Omental fat pad (tissue), 3 donors: ENCODE measurements at regions not wholly inside any gene's neighbourhood (a gene's known extent, or its start where the extent isn't known, plus 50 kb on each side); places are given as distances from the start of the nearest gene placed in this dataset.
"Not testable (repeated sequence)": the region's sequence is repeated elsewhere in the genome, so short reads cannot be mapped to it uniquely, and the experiment has no call there.

Source experiments
- ATAC-seq: fragments of 150-250 bp; one replicate; pipeline ENCODE4 v1.9.1; 2016; ENCODE audit warnings: mild to moderate bottlenecking, moderate library complexity; ENCODE audit not compliant: low FRiP score
- DNase-seq: peaks from one replicate; pipeline ENCODE4 v3.0.0-alpha.2; 2019; ENCODE audit warnings: low spot score
- CTCF ChIP-seq, 3 donors: fragments of 450-650 bp; IDR thresholded peaks; one replicate each; pipeline ENCODE4 v1.5.1; 2016 to 2017; ENCODE audit warnings: antibody characterized with exemption in 3 of 3, mild to moderate bottlenecking in 3 of 3, moderate library complexity in 2 of 3

GRCh38 chr7:106345421-106346166 lies 60.8 kb upstream of the NAMPT start:
- DNase-seq (no peak), ATAC-seq (no peak)

GRCh38 chr7:106344861-106345260 lies 60.1 kb upstream of the NAMPT start:
- ATAC-seq (no peak), DNase-seq (no peak)
- TF ChIP-seq CTCF (IDR thresholded peaks at IDR 0.05): no peak

More at GRCh38 chr7:106345421-106346166, 60.8 kb upstream of the NAMPT start:
- TF ChIP-seq CTCF (IDR thresholded peaks at IDR 0.05): no peak

- no peak for DNase-seq
- no peak for ATAC-seq
- TF ChIP-seq CTCF (IDR thresholded peaks at IDR 0.05): no peak
These were observed 59.4 kb upstream of the NAMPT start for GRCh38 chr7:106344211-106344610.

- ATAC-seq: not testable (repeated sequence)
These were observed 57.3 kb upstream of the NAMPT start for GRCh38 chr7:106342049-106342448.

GRCh38 chr7:106340247-106340596 lies 55.4 kb upstream of the NAMPT start:
- not testable (repeated sequence) for ATAC-seq, DNase-seq

More at GRCh38 chr7:106342049-106342448, 57.3 kb upstream of the NAMPT start:
- DNase-seq: not testable (repeated sequence)

- TF ChIP-seq CTCF (IDR thresholded peaks at IDR 0.05): no peak
- ATAC-seq (no peak), DNase-seq (no peak)
These were observed 54.9 kb upstream of the NAMPT start for GRCh38 chr7:106339513-106340246.

- TF ChIP-seq CTCF (IDR thresholded peaks at IDR 0.05): no peak
- no peak for DNase-seq
- ATAC-seq: no peak
These were observed 53.0 kb upstream of the NAMPT start for GRCh38 chr7:106337754-106338153.

GRCh38 chr7:106335814-106336213 lies 51.0 kb upstream of the NAMPT start:
- TF ChIP-seq CTCF (IDR thresholded peaks at IDR 0.05): no peak
- no peak for ATAC-seq
- no peak for DNase-seq
